Fibroblast of skin of right biceps (primary cell): ENCODE measurements at regions not wholly inside any gene's neighbourhood (a gene's known extent, or its start where the extent isn't known, plus 50 kb on each side); places are given as distances from the start of the nearest gene placed in this dataset.

ENCODE experiments used
- DNase-seq: peaks from one replicate; pipeline ENCODE4 v3.0.0-alpha.2; 2013

- DNase-seq, result peak; percentile 28
These were observed 53.0 kb upstream of the ANKEF1 start for GRCh38 chr20:9981829-9982228.

DNA sequence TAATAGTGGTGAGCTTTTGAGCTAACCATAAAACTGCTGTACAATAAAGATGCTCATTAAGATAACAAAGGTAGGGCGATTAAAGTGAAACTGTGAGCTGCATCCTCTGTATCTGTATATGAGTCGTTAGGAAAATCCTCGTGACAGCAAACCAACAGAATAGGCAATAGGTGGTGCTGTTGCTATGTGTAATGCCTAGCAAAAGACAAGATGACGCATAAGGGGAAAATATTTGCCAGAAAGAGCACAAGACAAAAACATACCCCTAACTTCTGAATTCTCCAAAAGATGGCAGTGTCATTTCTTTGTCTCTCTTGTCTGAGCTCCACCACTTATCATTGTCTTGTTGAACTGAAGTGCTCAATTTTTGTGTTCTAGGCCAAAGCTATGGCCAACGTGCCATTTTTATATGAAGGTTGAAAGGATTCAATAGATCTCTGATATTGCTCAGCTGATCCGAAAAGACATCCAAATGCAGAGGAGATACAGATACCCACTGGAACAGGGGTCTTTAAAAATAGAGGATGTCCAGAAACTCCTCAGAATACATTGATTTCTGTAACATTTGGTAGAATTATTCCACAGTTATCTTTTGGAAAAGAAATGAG, 56.3 kb upstream of the ANKEF1 start:
- DNase-seq, result peak; percentile 88

GRCh38 chr20:9977629-9978028, 57.2 kb upstream of the ANKEF1 start:
- DNase-seq, result no peak

DNA sequence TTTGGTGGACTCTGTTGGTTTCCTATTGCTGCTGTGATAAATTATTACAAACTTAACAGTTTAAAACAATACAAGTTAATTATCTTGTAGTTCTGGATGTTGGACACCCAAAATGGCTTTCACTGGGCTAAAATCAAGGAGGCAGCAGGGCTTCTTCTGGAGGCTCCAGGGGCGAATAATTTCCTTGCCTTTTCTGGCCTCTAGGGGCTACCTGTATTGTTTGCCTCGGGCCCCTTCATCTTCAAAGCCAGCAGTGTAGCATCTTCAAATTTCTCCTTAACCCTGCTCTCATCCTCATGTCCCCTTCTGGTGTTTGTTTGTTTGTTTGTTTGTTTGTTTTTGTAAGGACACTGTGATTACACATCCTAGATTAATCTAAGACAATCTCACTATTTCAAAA, 60.5 kb upstream of the ANKEF1 start:
- no peak for DNase-seq

- DNase-seq, result no peak
These were observed 63.0 kb upstream of the ANKEF1 start for GRCh38 chr20:9971746-9972145.

DNA sequence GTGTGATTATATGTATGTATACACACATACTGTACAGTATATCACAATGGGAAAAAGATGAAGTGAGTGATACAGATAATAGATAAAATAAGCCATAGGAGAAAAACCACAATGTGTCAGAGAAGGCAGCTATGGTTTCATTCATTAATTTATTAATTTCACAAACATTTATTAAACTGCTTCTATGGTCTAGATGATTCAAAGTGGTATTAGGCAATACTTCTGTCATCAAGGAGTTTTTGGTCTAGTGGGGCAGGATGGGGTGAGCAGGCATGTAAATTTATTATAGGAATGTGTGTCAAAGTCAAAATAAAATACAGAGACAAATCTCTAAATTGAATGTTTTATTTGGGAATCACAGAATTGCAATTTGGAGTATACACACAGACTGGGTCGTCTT, 65.2 kb upstream of the ANKEF1 start:
- DNase-seq, result no peak

GRCh38 chr20:9968015-9968414, 66.8 kb upstream of the ANKEF1 start:
- DNase-seq, result no peak

DNA sequence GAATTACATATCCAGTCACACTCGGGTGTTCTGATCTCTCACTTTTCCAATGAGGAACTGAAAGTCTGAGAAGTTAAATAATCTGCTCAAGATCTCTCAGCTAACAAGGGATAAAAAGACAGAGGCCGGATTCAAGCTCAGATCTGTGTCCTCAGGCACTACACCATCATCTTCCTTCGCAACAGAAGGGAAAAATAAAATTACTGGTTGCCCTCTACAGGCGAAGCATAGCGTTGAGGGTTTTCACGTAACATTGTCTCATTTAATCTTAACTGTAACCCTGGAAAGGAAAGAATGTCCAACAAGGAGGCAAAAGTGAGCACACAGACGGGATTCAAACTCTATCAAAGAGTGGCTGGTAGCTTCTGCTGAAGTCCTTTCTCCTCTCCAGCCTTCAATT, 67.8 kb upstream of the ANKEF1 start:
- no peak for DNase-seq

DNA sequence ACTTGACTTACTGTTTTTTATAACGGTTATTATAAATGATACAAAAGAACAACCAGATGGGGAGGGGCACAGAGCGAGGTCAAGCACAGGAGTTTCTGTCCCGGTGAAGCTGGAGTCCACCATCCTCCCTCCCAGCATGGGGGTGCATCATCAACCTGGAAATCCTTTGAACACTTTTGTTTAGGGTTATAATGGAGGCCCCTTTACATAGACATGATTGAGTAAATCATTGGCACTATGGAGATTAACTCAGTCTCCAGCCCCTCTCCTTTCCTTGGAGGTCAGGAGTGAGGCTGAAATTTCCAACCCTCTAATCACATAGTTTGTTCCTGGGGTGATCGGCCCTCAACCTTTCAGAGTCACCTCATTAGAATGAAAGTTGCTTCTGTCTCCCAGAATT, 71.8 kb upstream of the ANKEF1 start:
- no peak for DNase-seq

- no peak for DNase-seq
These were observed 76.1 kb upstream of the ANKEF1 start for GRCh38 chr20:9958693-9959092.

- peak; percentile 26 for DNase-seq
These were observed 79.1 kb upstream of the ANKEF1 start for GRCh38 chr20:9955646-9956045.

GRCh38 chr20:9949563-9949962, 85.2 kb upstream of the ANKEF1 start:
- DNase-seq, result no peak

GRCh38 chr20:9945408-9945807, 89.4 kb upstream of the ANKEF1 start:
- peak; percentile 25 for DNase-seq

DNA sequence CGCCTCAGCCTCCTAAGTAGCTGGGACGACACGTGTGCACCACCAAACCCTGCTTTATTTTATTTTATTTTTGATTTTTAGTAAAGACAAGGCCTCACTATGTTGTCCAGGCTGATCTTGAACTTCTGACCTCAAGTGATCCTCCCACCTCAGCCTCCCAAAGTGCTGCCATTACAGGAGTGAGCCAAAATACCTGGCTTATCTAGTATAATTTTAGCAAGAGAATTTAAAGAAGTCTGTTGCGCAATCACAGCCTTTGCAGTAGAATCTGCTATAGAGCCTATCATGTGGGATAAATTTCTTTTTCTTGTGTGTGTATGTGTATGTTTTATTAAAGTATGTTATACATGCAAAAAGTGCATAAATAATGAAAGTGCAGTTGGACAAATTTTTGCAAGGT, 92.1 kb upstream of the ANKEF1 start:
- no peak for DNase-seq

DNA sequence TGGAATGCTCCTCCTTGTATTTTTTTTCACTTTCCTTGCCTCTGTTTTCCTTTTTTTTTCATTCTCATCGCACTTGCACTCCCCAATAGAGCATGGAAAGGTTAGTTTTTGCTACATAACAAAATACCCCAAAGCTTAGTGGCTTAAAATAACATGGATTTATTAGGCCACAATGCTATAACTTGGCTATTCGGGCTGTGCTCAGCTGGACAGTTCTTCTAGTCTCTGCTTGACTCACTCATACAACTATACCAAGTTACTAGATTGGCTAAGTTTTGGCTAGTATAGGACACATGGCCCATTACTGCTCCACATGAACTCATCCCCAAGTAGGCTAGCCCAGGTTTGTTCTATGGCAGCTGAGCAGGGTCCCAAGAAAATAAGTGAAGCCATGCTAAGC, 94.5 kb upstream of the ANKEF1 start:
- DNase-seq, result no peak

- no peak for DNase-seq
These were observed 95.6 kb upstream of the ANKEF1 start for GRCh38 chr20:9939231-9939630.

DNA sequence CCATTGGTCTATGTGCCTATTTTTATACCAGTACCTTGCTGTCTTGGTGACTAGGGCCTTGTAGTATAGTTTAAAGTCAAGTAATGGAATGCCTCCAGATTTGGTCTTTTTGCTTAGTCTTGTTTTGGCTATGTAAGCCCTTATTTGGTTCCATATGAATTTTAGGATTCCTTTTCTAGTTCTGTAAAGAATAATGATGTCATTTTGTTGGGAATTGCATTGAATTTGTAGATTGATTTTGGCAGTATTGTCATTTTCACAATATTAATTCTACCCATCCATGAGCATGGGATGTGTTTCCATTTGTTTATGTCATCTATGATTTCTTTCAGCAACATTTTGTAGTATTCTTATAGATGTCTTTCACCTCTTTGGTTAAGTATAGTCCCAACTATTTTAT, 96.4 kb upstream of the PAK5 start:
- DNase-seq, result no peak

GRCh38 chr20:9930142-9930541, 91.3 kb upstream of the PAK5 start:
- no peak for DNase-seq

DNA sequence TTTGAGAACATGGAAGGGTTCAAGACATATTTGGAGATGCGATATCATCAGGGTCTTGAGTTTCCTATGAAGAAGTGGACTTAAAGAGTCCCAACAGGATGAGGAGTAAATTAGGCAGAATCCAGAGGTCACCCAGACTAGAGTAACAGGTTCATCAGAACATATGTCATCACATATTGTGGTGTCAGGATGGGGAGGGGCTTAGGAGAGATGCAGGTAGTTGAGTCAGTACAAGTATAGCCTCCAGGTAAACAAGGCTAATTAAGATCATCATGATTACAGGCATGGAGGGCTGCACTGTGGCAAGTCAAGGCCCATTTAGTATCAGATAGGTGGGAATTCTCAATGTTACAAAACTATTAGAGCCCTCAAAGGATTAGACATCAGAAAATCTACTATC, 90.1 kb upstream of the PAK5 start:
- no peak for DNase-seq

DNA sequence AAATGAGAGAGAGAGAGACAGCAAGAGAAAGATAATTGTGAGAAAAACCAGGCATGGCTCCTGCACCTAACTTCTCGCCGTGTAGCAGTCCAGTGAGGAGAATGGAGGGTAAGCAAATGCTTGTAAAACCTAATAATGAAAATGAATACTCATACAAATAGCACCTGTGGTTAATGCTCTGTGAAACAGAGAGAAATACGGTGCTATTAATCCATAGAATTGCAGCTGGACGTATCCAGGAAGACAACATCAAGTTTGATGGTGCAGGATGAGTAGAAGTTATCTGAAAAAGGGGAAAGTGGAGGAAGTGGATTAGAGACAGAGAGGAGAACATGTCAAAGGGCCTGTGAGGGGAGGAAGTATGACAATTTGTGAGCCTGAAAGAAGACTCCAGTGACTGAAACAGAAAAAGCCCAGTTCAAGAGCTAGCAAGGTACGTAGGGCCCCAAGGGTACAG, 89.4 kb upstream of the PAK5 start:
- DNase-seq, result no peak

DNA sequence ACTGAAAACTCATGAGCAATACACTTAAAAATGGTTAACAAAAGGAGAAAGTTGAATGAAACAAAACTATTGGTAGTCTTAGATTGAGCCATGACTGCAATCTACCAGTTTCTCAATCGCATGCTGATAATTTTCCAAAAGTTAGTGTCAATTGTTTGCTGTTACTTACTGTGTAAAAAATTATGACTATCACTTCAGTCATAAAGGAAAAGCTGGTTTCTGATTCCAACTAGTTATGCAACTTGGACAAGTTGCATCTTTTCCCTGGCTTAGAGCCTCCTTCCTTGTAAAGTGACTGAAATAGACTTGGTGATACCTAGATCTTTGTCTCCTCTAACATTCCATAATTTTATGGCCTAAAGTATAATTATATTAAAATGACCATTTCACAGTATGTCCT, 88.3 kb upstream of the PAK5 start:
- DNase-seq, result no peak

GRCh38 chr20:9926476-9926875, 87.6 kb upstream of the PAK5 start:
- no peak for DNase-seq

GRCh38 chr20:9926007-9926406, 87.1 kb upstream of the PAK5 start:
- DNase-seq, result no peak

DNA sequence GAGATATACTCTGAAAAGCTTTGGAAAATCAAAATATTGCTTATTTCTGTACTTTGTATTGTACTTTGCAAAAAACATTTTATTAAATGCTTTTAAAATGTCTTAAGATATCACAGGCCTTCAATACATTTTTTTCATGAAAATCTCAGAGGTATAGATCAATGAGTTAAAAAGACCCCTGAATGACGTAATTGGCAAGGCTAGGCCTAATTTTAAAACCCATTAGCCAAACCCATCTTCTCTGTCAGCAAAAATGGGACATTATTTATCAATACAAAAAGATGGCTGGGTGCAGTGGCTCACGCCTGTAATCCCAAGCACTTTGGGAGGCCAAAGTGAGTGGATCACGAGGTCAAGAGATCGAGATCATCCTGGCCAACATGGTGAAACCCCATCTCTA, 84.8 kb upstream of the PAK5 start:
- DNase-seq, result no peak

GRCh38 chr20:9920866-9921265, 82.0 kb upstream of the PAK5 start:
- no peak for DNase-seq
